Activated CD4-positive, alpha-beta memory T cell treated with anti-CD3 and anti-CD28 coated beads, Interleukin-2, amount 10 ng/mL, durations not matched to agents 7 days and 5 days (primary cell): ENCODE measurements at regions not wholly inside any gene's neighbourhood (a gene's known extent, or its start where the extent isn't known, plus 50 kb on each side); places are given as distances from the start of the nearest gene placed in this dataset.
"Not testable (repeated sequence)": the region's sequence is repeated elsewhere in the genome, so short reads cannot be mapped to it uniquely, and the experiment has no call there.

Source experiments
- CTCF ChIA-PET: fragments of 350-600 bp; sonication (Branson Sonifier 250); formaldehyde crosslinking; loops from one replicate; lab custom pipeline; 2021; ENCODE audit warnings: antibody characterized with exemption, inconsistent platforms; lab: Charles Lee
- POLR2A ChIA-PET: fragments of 350-600 bp; sonication (Branson Sonifier 250); formaldehyde crosslinking; loops from one replicate; lab custom pipeline; 2021; ENCODE audit warnings: antibody characterized with exemption; lab: Charles Lee
- DNase-seq: peaks from one replicate; pipeline ENCODE4 v3.0.0-alpha.2; 2020
- H3K27ac Mint-ChIP-seq: one replicate; pipeline ENCODE4 v1.8.0; 2021; ENCODE audit warnings: mild to moderate bottlenecking, mixed read lengths
- H3K27me3 Mint-ChIP-seq: one replicate; pipeline ENCODE4 v1.8.0; 2021; ENCODE audit warnings: mixed read lengths
- H3K36me3 Mint-ChIP-seq: one replicate; pipeline ENCODE4 v1.8.0; 2021; ENCODE audit warnings: low read depth, mixed read lengths
- H3K4me1 Mint-ChIP-seq: one replicate; pipeline ENCODE4 v1.8.0; 2021; ENCODE audit warnings: mixed read lengths
- H3K4me3 Mint-ChIP-seq: one replicate; pipeline ENCODE4 v1.8.0; 2021; ENCODE audit warnings: mild to moderate bottlenecking, mixed read lengths
- H3K9me3 Mint-ChIP-seq: one replicate; pipeline ENCODE4 v1.8.0; 2021; ENCODE audit warnings: mixed read lengths

DNA sequence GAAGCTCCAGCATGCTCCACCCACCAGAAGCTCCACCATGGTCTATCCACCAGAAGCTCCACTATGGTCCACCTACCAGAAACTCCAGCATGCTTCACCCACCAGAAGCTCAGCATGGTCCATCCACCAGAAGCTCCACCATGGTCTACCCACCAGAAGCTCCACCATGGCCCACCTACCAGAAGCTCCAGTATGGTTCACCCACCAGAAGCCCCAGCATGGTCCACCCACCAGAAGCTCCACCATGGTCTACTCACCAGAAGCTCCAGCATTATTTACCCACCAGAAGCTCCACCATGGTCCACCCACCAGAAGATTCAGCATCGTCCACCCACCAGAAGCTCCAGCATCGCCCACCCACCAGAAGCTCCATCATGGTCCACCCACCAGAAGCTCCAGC, 4490.2 kb upstream of the OR11H1 start:
- POLR2A ChIA-PET, H3K27me3 Mint-ChIP-seq, H3K27ac Mint-ChIP-seq, H3K4me3 Mint-ChIP-seq, CTCF ChIA-PET, H3K36me3 Mint-ChIP-seq, H3K4me1 Mint-ChIP-seq, DNase-seq: not testable (repeated sequence)
- H3K9me3 Mint-ChIP-seq: peaks cover 73% of the 10 kb centered on the region

DNA sequence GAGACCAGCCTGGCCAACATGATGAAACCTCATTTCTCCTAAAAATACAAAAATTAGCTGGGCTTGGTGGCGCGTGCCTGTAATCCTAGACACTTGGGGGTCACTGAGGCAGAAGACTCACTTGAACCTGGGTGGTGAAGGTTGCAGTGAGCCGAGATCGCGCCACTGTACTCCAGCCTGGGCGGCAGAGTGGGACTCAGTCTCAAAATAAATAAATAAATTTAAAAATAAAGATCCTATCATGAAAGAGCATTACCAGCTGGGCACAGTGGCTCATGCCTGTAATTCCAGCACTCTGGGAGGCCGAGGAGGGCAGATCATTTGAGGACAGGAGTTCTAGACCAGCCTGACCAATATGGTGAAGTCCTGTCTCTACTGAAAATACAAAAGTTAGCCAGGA, 4489.2 kb upstream of the OR11H1 start:
- H3K4me1 Mint-ChIP-seq, H3K27ac Mint-ChIP-seq, H3K36me3 Mint-ChIP-seq, H3K27me3 Mint-ChIP-seq, H3K4me3 Mint-ChIP-seq, CTCF ChIA-PET, DNase-seq, POLR2A ChIA-PET: not testable (repeated sequence)
- peaks cover 77% of the 10 kb centered on the region for H3K9me3 Mint-ChIP-seq

DNA sequence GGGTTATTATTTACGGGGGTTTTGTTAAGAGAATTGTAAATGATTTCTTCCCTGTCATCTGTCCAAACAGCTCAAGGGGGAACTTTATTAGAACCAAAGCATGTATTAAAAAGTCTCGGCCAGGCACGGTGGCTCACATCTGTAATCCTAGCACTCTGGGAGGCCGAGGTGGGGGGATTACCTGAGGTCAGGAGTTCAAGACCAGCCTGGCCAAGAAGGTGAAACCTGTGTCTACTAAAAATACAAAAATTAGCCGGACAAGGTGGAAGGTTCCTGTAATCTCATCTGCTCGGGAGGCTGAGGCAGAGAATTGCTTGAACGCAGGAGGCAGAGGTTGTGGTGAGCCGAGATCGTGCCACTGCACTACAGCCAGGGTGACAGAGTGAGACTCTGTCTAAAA, 4486.6 kb upstream of the OR11H1 start:
- CTCF ChIA-PET, H3K36me3 Mint-ChIP-seq, H3K27me3 Mint-ChIP-seq, H3K27ac Mint-ChIP-seq, DNase-seq, H3K4me1 Mint-ChIP-seq, POLR2A ChIA-PET, H3K4me3 Mint-ChIP-seq: not testable (repeated sequence)
- peaks cover 64% of the 10 kb centered on the region for H3K9me3 Mint-ChIP-seq

DNA sequence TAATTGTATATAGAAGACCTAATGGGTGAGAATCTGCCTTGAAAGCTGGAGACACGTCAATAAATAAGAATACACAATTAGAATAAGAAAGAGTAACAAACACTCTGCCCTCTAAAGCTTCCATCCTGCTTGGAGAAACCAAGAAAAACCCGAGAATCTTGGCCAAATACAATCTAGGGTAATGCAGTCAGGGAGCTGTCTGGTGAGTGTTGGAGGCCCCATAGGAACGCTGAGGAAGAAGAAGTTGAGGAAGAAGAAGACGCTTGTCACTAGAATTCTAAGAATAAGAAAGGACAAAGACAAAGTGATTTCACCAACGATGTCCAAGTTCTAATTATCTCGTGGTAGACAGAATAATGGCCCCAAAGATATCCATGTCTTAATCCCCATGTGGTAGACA, 4485.9 kb upstream of the OR11H1 start:
- Mint-ChIP-seq H3K9me3 (peaks cover 60% of the 10 kb centered on the region), H3K27ac (no peak overlapping the region), H3K36me3 (no peaks in the 10 kb centered on the region), H3K27me3 (no peaks in the 10 kb centered on the region), H3K4me3 (no peak overlapping the region), H3K4me1 (no peaks in the 10 kb centered on the region)
- ChIA-PET POLR2A (no interaction called here), CTCF (no interaction called here)
- DNase-seq: no peak

DNA sequence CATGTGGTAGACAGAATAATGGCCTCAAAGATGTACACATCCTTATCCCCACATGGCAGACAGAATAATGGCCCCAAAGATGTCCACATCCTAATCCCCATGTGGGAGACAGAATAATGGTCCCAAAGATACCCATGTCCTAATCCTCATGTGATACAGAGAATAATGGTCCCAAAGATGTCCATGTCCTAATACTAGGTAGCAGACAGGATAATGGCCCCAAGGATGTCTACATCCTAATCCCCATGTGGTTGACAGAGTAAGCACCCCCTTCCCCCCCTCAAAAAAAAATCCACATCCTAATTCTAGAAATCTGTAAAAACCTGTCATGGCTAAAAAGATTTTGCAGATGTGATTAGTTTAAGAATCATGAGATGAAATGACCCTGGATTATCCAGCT, 4484.7 kb upstream of the OR11H1 start:
- DNase-seq, POLR2A ChIA-PET: not testable (repeated sequence)

DNA sequence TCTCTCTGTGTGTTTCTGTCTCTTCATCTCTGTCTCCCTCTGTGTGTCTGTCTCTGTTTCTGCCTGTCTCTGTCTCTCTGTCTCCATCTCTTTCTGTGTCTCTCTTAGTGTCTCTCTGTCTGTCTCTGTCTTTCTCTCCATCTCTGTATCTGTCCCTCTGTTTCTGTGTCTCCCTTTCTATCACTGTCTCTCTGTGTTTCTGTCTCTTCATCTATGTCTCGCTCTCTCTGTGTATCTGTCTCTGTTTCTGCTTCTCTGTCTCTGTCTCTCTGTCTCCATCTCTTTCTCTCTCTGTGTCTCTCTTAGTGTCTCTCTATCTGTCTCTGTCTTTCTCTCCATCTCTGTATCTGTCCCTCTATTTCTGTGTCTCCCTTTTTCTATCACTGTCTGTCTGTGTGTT, 4479.1 kb upstream of the OR11H1 start:
- H3K4me3 Mint-ChIP-seq, CTCF ChIA-PET, H3K27ac Mint-ChIP-seq, POLR2A ChIA-PET, H3K36me3 Mint-ChIP-seq, H3K4me1 Mint-ChIP-seq, H3K27me3 Mint-ChIP-seq, DNase-seq: not testable (repeated sequence)
- H3K9me3 Mint-ChIP-seq: peaks cover 28% of the 10 kb centered on the region

More for the DNA sequence above, 4484.7 kb upstream of the OR11H1 start:
- H3K36me3 Mint-ChIP-seq, H3K4me1 Mint-ChIP-seq, H3K27me3 Mint-ChIP-seq, H3K27ac Mint-ChIP-seq, CTCF ChIA-PET, H3K4me3 Mint-ChIP-seq: not testable (repeated sequence)
- peaks cover 50% of the 10 kb centered on the region for H3K9me3 Mint-ChIP-seq

DNA sequence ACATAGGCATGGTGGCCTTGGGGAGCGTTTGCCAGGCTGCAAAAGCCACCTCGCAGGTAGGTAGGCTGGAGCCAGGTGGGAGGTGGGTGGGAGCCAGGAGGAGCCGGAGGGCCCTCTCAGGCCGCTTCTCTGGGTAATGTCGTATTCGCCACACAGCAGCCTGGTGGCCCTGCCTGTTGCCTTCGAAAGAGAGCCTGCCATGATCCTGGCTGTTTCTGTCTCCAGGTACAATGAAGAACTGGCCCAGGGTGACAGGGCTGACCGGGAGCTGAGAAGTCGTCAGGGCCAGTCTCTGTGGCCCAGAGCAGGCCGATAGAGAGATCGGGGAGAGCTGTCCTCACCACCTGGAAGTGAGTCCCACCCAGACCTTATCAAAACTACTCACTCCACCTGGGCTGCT, 4477.8 kb upstream of the OR11H1 start:
- H3K36me3 Mint-ChIP-seq, DNase-seq, H3K27ac Mint-ChIP-seq, H3K4me3 Mint-ChIP-seq, POLR2A ChIA-PET, H3K27me3 Mint-ChIP-seq, H3K4me1 Mint-ChIP-seq, CTCF ChIA-PET: not testable (repeated sequence)
- peaks cover 29% of the 10 kb centered on the region for H3K9me3 Mint-ChIP-seq

DNA sequence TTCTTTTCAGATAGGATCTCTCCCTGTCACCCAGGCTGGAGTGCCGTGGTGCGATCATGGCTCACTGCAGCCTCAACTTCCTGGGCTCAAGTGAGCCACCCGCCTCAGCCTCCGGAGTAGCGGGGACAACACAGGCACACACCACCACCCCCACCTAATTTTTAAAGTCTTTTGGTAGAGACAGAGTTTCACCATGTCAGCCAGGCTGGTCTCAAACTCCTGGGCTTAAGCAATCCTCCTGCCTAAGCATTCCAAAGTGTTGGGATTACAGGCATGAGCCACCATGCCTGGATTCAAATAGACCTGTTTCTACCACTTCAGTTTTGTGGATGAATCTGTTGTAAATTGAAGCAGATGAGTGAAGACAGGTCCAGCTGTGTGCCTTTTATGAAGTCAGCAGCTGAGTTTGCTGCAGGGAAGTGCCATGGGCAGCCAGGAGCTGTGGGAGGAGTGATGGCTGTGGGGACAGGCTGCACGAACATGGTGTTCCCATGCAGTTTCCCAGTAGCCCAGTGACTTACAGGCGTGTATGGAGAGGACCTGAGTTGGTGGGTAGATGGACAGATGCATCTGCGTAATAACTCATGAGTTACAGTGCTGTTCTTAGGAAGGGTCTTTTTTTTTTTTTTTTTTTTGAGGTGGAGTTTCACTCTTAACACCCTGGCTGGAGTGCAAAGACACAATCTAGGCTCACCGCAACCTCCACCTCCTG, 4476.4 kb upstream of the OR11H1 start:
- CTCF ChIA-PET, H3K27me3 Mint-ChIP-seq, POLR2A ChIA-PET, H3K27ac Mint-ChIP-seq, H3K4me1 Mint-ChIP-seq, H3K4me3 Mint-ChIP-seq, DNase-seq: not testable (repeated sequence)
- H3K9me3 Mint-ChIP-seq: peaks cover 41% of the 10 kb centered on the region
- peaks cover 14% of the 10 kb centered on the region for H3K36me3 Mint-ChIP-seq

DNA sequence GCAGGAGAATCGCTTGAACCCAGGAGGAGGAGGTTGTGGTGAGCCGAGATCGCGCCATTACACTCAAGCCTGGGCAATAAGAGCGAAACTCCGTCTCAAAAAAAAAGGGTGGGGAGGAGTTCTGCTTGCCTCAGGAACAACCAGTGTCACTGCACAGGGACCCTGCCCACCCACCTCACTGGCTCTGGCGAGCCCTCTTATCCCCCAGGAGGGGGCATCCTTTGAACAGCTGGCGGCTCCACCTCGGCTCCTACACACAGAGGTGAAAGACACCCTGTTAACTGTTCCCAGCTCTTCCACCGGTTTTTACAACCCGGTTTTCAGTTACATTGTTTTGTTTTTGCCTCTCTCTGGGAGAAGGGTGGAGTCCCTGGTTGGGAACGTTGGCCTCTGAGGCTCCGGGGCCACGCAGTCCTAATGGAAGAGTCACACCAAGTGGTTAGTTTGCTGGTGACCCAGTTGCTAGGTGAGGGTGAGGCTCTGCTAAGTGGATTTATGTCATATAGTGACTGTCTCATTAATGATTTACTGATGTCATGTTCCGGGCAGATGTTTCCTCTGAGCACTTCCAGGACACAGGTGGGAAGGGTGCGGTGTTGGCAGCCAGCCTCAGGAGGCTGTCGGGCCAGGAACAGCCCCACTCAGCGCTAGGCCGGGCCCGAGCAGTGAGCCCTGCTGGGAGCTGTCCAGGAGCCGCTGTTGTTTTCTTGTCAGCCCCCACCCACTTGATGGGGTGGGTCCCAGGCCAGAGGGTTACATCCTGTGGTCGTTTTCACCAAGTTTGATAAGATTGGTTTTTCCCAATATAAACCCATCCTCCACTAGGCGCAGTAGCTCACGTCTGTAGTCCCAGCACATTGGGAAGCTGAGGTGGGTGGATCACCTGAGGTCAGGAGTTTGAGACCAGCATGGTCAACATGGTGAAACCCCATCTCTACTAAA, 4474.3 kb upstream of the OR11H1 start:
- H3K4me3 Mint-ChIP-seq, H3K27me3 Mint-ChIP-seq, CTCF ChIA-PET, DNase-seq, H3K4me1 Mint-ChIP-seq, H3K27ac Mint-ChIP-seq, POLR2A ChIA-PET: not testable (repeated sequence)
- peaks cover 46% of the 10 kb centered on the region for H3K9me3 Mint-ChIP-seq
- peaks cover 17% of the 10 kb centered on the region for H3K36me3 Mint-ChIP-seq

DNA sequence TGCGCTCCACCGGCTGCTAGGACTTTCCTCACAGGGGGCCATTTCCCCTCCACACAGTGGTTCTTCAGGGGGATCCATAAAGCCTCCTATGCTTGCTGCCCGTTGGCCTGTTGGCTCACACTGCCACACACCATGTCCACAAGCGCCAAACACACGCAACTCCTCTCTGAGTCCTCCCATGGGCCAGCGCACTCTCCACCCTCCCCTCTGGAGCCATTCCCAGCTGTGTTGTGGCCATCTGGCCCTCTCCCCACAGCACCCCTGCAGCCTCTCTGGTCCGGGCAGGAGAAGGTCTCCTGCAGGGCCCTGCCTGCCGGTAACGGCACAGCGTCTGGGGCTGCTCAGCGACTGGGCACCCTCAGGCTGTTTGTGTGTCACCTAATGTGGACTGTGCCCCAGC, 4473.3 kb upstream of the OR11H1 start:
- H3K4me3 Mint-ChIP-seq, H3K4me1 Mint-ChIP-seq, H3K27ac Mint-ChIP-seq, DNase-seq, POLR2A ChIA-PET, CTCF ChIA-PET, H3K27me3 Mint-ChIP-seq: not testable (repeated sequence)
- Mint-ChIP-seq H3K36me3 (peaks cover 13% of the 10 kb centered on the region), H3K9me3 (peaks cover 42% of the 10 kb centered on the region)

DNA sequence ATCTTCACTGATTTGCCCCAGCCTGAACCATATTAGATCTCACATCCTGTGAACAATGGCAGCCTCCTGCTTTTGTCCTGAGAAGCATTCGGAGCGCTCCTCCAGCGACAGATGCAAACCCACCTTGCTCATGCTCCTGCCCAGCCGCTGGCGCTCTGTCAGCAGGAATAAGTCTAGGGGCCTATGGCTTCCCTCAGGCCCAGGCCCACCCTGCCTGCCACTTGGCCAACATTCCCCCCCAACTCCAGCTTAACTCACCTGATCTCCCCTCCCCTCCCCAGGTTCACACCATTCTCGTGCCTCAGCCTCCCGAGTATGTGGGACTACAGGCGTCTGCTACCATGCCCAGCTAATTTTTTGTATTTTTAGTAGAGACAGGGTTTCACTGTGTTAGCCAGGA, 4472.8 kb upstream of the OR11H1 start:
- POLR2A ChIA-PET, H3K27ac Mint-ChIP-seq, CTCF ChIA-PET, DNase-seq, H3K4me1 Mint-ChIP-seq, H3K27me3 Mint-ChIP-seq, H3K4me3 Mint-ChIP-seq: not testable (repeated sequence)
- peaks cover 44% of the 10 kb centered on the region for H3K9me3 Mint-ChIP-seq
- peaks cover 13% of the 10 kb centered on the region for H3K36me3 Mint-ChIP-seq

DNA sequence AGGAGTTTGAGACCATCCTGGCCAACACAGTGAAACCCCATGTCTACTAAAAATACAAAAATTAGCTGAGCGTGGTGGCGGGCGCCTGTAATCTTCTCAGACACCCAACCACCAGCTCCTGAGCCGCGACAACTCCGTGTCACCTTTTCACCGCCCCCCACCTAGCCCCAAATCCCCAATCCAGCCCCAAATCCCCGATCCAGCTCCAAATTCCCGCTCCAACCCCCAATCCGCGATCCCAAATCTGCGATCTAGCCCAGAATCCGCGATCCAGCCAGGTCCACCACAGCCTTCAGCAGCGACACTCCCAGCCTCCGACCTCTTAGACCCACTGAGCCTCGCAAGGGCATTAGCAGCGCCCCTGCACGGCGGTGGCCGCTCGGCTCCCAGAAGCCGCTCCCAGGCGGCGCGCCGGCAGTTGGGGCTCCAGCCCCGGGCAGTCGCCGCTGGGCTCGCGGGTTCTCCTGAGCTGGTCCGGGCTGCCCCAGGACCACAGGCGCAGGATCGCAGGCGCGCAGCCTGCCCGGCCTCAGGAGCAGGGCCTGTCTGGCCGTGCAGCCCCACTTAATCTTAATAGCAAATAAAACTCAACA, 4469.9 kb upstream of the OR11H1 start:
- Mint-ChIP-seq H3K36me3 (peaks cover 13% of the 10 kb centered on the region), H3K9me3 (peaks cover 42% of the 10 kb centered on the region)
- H3K4me1 Mint-ChIP-seq, H3K27ac Mint-ChIP-seq, DNase-seq, POLR2A ChIA-PET, H3K4me3 Mint-ChIP-seq, H3K27me3 Mint-ChIP-seq, CTCF ChIA-PET: not testable (repeated sequence)

DNA sequence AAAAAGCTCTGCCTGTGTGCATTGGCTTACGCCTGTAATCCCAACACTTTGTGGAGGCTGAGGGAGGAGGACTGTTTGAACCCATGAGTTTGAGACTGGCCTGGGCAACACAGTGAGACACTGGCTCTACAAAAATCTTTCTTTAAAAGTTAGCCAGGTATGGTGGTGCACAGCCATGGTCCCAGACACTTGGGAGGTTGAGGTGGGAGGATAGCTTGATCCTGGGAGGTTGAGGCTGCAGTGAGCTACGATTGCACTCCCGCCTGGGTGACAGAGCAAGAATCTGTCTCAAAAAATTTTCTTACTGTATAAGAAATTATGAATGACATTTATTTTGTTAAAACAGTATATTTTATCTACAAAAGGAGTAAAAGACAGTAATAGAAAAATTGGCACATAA, 4468.9 kb upstream of the OR11H1 start:
- H3K27me3 Mint-ChIP-seq, H3K4me1 Mint-ChIP-seq, H3K27ac Mint-ChIP-seq, POLR2A ChIA-PET, DNase-seq, CTCF ChIA-PET, H3K4me3 Mint-ChIP-seq: not testable (repeated sequence)
- H3K9me3 Mint-ChIP-seq: peaks cover 49% of the 10 kb centered on the region
- peaks cover 13% of the 10 kb centered on the region for H3K36me3 Mint-ChIP-seq
